Heart left ventricle (tissue), 16 donors: ENCODE measurements at regions not wholly inside any gene's neighbourhood (a gene's known extent, or its start where the extent isn't known, plus 50 kb on each side); places are given as distances from the start of the nearest gene placed in this dataset.
A peak's percentile ranks its signal among the peaks of the same experiment; 100 is the strongest.

Experiments
- ATAC-seq, 4 donors: fragments of 200-7000 bp; cut with Tn5 transposase; one replicate each; pipeline ENCODE4 v1.9.1; 2020 to 2022; ENCODE audit warnings: moderate library complexity in 4 of 4, mild to moderate bottlenecking in 3 of 4, moderate number of reproducible peaks in 1 of 4
- DNase-seq, 5 donors: peaks; one replicate each; pipeline ENCODE4 v3.0.0-alpha.2; 2020
- H3K27ac ChIP-seq, 12 donors: fragments of 200-600 bp; sonication (generic) in 4 of 12; one replicate each; pipeline versions ENCODE4 v1.5.0 to v1.8.0; 2016 to 2022; ENCODE audit warnings: mild to moderate bottlenecking in 2 of 12
- H3K27me3 ChIP-seq, 9 donors: fragments of 200-600 bp; sonication (generic) in 2 of 9; one replicate each; pipeline versions ENCODE4 v1.5.1 to v1.8.0; 2016 to 2022; ENCODE audit warnings: mild to moderate bottlenecking in 3 of 9
- H3K36me3 ChIP-seq, 9 donors: fragments of 200-600 bp; sonication (generic) in 2 of 9; one replicate each; pipeline versions ENCODE4 v1.5.0 to v1.8.0; 2018 to 2022; ENCODE audit warnings: mild to moderate bottlenecking in 2 of 9
- H3K4me1 ChIP-seq, 12 donors: fragments of 200-600 bp; sonication (generic) in 4 of 12; one replicate each; pipeline versions ENCODE4 v1.5.0 to v1.8.0; 2016 to 2022; ENCODE audit warnings: mild to moderate bottlenecking in 3 of 12
- H3K4me3 ChIP-seq, 12 donors: fragments of 200-600 bp; sonication (generic) in 4 of 12; one replicate each; pipeline versions ENCODE4 v1.5.0 to v1.8.0; 2017 to 2022; ENCODE audit warnings: mild to moderate bottlenecking in 9 of 12, moderate library complexity in 4 of 12
- H3K9me3 ChIP-seq, 12 donors: fragments of 200-600 bp; sonication (generic) in 4 of 12; one replicate each; pipeline versions ENCODE4 v1.5.0 to v1.8.0; 2016 to 2022; ENCODE audit warnings: mild to moderate bottlenecking in 1 of 12
- POLR2A ChIP-seq, 2 donors: fragments of 450-650 bp; IDR thresholded peaks; one replicate each; pipeline ENCODE4 v1.6.1; 2017; ENCODE audit warnings: antibody characterized with exemption in 2 of 2, mild to moderate bottlenecking in 2 of 2, moderate library complexity in 2 of 2
- WGBS, 4 donors: extraction: QIAGEN DNeasy Blood & Tissue Kit in 2 of 4; methylation state at CpG; one replicate each; pipeline versions ENCODE4 v1.1.5 to v1.1.7; 2013 to 2018; 5-methylcytosine and 5-hydroxymethylcytosine counted together
- intact Hi-C, 10 donors: fragments of 100-400 bp; cut with DNase I; formaldehyde crosslinking; loops; one replicate each; pipeline versions ENCODE4 v1.11.1 to v1.14.2; 2022
- TF ChIP-seq, protein P1 (sequence below), 12 donors: fragments of 200-600 bp; sonication (generic) in 4 of 12; IDR thresholded peaks; one replicate each; pipeline versions ENCODE4 v1.5.0 to v1.8.0; 2018 to 2022; ENCODE audit warnings: antibody characterized with exemption in 12 of 12, mild to moderate bottlenecking in 5 of 12
- donor health status: ischemic (EF 13 %, LVEDD 7.1; RV severe dilation, severe dysfunction).
- donor health status: healthy with polysubstance abuse.
- donor health status: DM: no; HTN: yes; CAD: no.
- donor health status: DM: no; HTN: no; CAD: no.
- donor health status: ischemic (EF 25% LVEDD 6.9; RV normal size, moderate dysfunction).
- donor health status: ischemic (EF 25% LVEDD 5.7; RV mildly dilated, moderate dysfunction).
- donor health status: healthy.
- donor health status: DM: yes; HTN: yes; CAD: no.
- donor health status: ischemic (EF 35%, LVEDD 5.7; RV mildly dilated, moderate dysfunction).
- donor health status: nonischemic (EF 11% LVEDD 7.7; RV severe dilation, severe dysfunction).
- donor health status: DM: yes; HTN: yes; CAD: no.
- donor health status: PGD.
- donor health status: ischemic (EF 29% LVEDD 5.4; RV normal size, mild dysfunction).
- donor health status: nonischemic (EF 23%, LVEDD 6.1; RV moderate dilation, normal function).

DNA sequence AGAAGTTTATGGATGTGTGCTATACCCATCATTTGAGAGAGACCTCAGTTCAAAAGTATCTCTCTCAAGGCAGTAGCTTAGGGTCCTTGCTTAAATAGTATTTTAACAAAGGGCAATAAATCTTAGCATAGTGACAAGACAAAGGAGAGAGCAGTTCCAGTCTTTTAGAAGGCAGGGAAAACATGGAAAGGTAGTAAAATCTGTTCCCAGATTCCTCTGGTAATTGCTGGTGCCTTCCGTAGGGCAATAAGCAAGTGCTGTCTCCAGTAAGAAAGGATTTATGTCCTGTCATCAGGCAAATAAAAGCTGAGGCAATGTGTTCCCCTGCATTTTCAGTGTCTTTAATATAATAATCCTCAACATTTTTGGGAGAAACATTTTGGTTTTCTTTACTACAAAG, 149.0 kb upstream of the MPHOSPH6 start:
- intact Hi-C loops = no loop called here
- no peak overlapping the region for H3K4me3 ChIP-seq
- TF ChIP-seq POLR2A (IDR thresholded peaks at IDR 0.05) = no peak
- TF ChIP-seq, protein P1, sequence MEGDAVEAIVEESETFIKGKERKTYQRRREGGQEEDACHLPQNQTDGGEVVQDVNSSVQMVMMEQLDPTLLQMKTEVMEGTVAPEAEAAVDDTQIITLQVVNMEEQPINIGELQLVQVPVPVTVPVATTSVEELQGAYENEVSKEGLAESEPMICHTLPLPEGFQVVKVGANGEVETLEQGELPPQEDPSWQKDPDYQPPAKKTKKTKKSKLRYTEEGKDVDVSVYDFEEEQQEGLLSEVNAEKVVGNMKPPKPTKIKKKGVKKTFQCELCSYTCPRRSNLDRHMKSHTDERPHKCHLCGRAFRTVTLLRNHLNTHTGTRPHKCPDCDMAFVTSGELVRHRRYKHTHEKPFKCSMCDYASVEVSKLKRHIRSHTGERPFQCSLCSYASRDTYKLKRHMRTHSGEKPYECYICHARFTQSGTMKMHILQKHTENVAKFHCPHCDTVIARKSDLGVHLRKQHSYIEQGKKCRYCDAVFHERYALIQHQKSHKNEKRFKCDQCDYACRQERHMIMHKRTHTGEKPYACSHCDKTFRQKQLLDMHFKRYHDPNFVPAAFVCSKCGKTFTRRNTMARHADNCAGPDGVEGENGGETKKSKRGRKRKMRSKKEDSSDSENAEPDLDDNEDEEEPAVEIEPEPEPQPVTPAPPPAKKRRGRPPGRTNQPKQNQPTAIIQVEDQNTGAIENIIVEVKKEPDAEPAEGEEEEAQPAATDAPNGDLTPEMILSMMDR (IDR thresholded peaks at IDR 0.05) = no peak
- 92 to 96% (median 93%) methylated on average over 1 of the region's 1 CpG for WGBS, 4 donors
- H3K9me3 ChIP-seq = peaks cover 0 to 16% (median 7%) of the 10 kb centered on the region in 12 donors
- DNase-seq (no peak), ATAC-seq (no peak)
- no peaks in the 10 kb centered on the region for H3K36me3 ChIP-seq
- H3K4me1 ChIP-seq = peaks cover 0 to 13% (median 0%) of the 10 kb centered on the region in 12 donors
- no peak overlapping the region for H3K27ac ChIP-seq
- no peaks in the 10 kb centered on the region for H3K27me3 ChIP-seq

DNA sequence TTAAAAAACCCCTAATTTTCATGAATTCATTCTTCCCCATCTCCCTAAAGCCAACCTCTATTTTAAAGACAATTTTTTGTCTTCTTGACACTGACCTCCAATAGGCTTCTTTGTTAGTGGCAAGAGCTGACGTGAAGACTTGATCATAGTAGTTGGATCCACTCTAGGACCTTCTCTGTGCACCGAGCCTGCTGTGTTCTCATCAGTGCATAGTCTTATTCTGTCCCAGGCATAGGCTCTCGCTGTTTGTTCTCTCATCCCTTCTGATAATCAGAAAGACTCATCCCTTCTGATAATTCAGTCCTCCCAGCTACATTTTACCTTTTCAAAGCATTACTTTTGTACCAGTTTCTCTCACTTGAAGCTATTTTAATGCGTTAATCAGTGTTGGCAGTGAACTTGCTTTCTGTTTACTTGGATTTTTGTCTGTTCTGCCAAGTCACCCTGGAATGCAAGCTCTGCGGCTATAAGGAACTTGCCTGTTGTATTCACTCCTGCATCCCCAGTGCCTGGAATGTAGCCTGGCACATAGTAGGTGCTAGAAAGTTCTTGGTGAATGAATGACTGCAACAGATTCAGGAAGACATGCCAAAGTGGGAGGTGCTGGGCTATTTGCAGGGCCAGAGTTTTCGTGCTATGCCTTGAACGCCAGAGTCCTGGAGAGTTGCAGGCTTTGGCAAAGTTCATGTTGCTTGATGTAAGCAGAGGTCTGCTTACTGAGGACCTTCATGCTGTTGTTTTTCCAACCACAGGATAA, 147.6 kb upstream of the MPHOSPH6 start:
- peaks cover 0 to 4% (median 0%) of the 10 kb centered on the region in 12 donors for H3K9me3 ChIP-seq
- TF ChIP-seq POLR2A (IDR thresholded peaks at IDR 0.05) = no peak
- TF ChIP-seq, protein P1 (IDR thresholded peaks at IDR 0.05) = no peak
- H3K36me3 ChIP-seq = no peaks in the 10 kb centered on the region
- WGBS, 4 donors = 42 to 60% (median 45%) methylated on average over 6 to 7 of the region's 7 CpGs
- intact Hi-C loops = no loop called here
- no peak overlapping the region for H3K4me3 ChIP-seq
- peak overlapping the region in 5 of 12 donors; percentile 24 to 59 (median 43) for H3K27ac ChIP-seq
- DNase-seq = peak in 3 of 5 donors; percentile 22 to 42 (median 36)
- peak; percentile 67 to 79 (median 72) for ATAC-seq
- no peaks in the 10 kb centered on the region for H3K27me3 ChIP-seq
- peaks cover 0 to 19% (median 0%) of the 10 kb centered on the region in 12 donors for H3K4me1 ChIP-seq

DNA sequence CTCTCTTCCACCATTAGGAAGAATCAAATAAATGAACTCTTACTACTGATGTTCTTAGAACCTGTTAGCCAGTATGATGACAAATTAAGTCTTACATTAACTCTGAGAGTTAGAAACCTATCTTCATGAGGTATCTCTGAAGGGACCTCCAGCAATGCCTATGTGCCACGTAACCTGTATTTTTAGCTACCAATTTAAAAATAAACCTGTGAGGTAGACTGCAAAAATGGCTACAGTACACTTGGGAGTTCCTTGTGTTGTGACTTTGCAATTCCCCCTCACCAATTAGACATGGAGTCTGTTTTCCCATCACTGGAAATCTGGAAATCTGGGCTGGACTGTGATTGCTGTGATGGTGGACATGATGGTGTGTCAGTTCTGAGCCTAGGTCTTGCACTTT, 143.7 kb upstream of the MPHOSPH6 start:
- H3K36me3 ChIP-seq = no peaks in the 10 kb centered on the region
- H3K4me1 ChIP-seq = peaks cover 0 to 19% (median 0%) of the 10 kb centered on the region in 12 donors
- no peak for TF ChIP-seq POLR2A (IDR thresholded peaks at IDR 0.05)
- TF ChIP-seq, protein P1 (IDR thresholded peaks at IDR 0.05) = no peak
- no peak for DNase-seq
- no peaks in the 10 kb centered on the region for H3K9me3 ChIP-seq
- H3K27me3 ChIP-seq = no peaks in the 10 kb centered on the region
- WGBS, 4 donors = 43 to 62% (median 57%) methylated on average over 1 of the region's 1 CpG
- H3K4me3 ChIP-seq = no peak overlapping the region
- intact Hi-C loops = no loop called here
- peak overlapping the region in 3 of 12 donors; percentile 13 to 42 (median 23) for H3K27ac ChIP-seq
- peak in 2 of 4 donors; percentile 50 to 53 for ATAC-seq

DNA sequence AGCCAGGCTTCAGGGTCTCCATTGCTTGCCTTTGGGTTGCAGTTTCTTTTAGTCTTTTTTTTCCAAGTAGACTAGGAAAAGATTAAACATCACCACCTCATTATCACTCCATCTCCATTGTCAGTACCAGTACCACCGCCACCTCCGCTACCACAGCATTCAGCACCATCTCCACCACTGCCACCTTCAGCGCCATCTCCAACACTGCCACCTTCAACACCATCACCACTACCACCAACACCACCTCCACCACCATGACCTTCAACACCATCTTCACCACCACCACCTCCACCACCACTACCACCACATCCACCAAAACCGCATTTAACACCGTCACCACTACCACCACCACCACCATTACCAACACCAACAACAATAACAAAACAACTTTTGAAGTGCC, 141.5 kb upstream of the MPHOSPH6 start:
- Histone ChIP-seq H3K4me3 (no peak overlapping the region), H3K27ac (no peak overlapping the region), H3K36me3 (no peaks in the 10 kb centered on the region), H3K27me3 (no peaks in the 10 kb centered on the region), H3K9me3 (peaks cover 0 to 8% (median 0%) of the 10 kb centered on the region in 12 donors), H3K4me1 (peaks cover 0 to 9% (median 0%) of the 10 kb centered on the region in 12 donors)
- DNase-seq (no peak), ATAC-seq (no peak)
- TF ChIP-seq, protein P1 (IDR thresholded peaks at IDR 0.05) = no peak
- no peak for TF ChIP-seq POLR2A (IDR thresholded peaks at IDR 0.05)
- intact Hi-C loops = no loop called here
- 93 to 96% (median 95%) methylated on average over 5 of the region's 5 CpGs for WGBS, 4 donors
